ENCODE measurements at regions not wholly inside any gene's neighbourhood (a gene's known extent, or its start where the extent isn't known, plus 50 kb on each side); places are given as distances from the start of the nearest gene placed in this dataset.

- no peak for DNase-seq (ENCODE audit: extremely low read depth, insufficient read length)
- H3K27me3 ChIP-seq (replicated peaks; ENCODE audit: control insufficient read depth, insufficient read depth, low read length) = no peaks in the 10 kb centered on the region
- no peaks in the 10 kb centered on the region for H3K36me3 ChIP-seq (ENCODE audit: control insufficient read depth, insufficient read depth, low read length)
- no peak overlapping the region for H3K4me3 ChIP-seq (replicated peaks; ENCODE audit: low read depth, low read length)
- no peak for TF ChIP-seq CTCF (IDR thresholded peaks at IDR 0.05; ENCODE audit: insufficient read depth, low read length, poor library complexity, severe bottlenecking)
These were observed 549.9 kb downstream of the CBLN2 start for GRCh38 chr18:71994273-71994672.

GRCh38 chr18:71989616-71990015 lies 554.5 kb downstream of the CBLN2 start:
- TF ChIP-seq CTCF (IDR thresholded peaks at IDR 0.05; ENCODE audit: insufficient read depth, low read length, poor library complexity, severe bottlenecking) = no peak
- H3K4me3 ChIP-seq (replicated peaks; ENCODE audit: low read depth, low read length) = no peak overlapping the region
- H3K27me3 ChIP-seq (replicated peaks; ENCODE audit: control insufficient read depth, insufficient read depth, low read length) = no peaks in the 10 kb centered on the region
- H3K36me3 ChIP-seq (ENCODE audit: control insufficient read depth, insufficient read depth, low read length) = no peaks in the 10 kb centered on the region
- no peak for DNase-seq (ENCODE audit: extremely low read depth, insufficient read length)

- no peak for TF ChIP-seq CTCF (IDR thresholded peaks at IDR 0.05; ENCODE audit: insufficient read depth, low read length, poor library complexity, severe bottlenecking)
- H3K36me3 ChIP-seq (ENCODE audit: control insufficient read depth, insufficient read depth, low read length) = no peaks in the 10 kb centered on the region
- DNase-seq (ENCODE audit: extremely low read depth, insufficient read length) = no peak
- no peak overlapping the region for H3K4me3 ChIP-seq (replicated peaks; ENCODE audit: low read depth, low read length)
- H3K27me3 ChIP-seq (replicated peaks; ENCODE audit: control insufficient read depth, insufficient read depth, low read length) = no peaks in the 10 kb centered on the region
These were observed 557.6 kb downstream of the CBLN2 start for GRCh38 chr18:71986351-71987050.

GRCh38 chr18:71976744-71977143 lies 567.4 kb downstream of the CBLN2 start:
- no peaks in the 10 kb centered on the region for H3K27me3 ChIP-seq (replicated peaks; ENCODE audit: control insufficient read depth, insufficient read depth, low read length)

GRCh38 chr18:71966791-71967190 lies 577.4 kb downstream of the CBLN2 start:
- Histone ChIP-seq H3K4me3 (replicated peaks; ENCODE audit: low read depth, low read length) (no peak overlapping the region), H3K36me3 (ENCODE audit: control insufficient read depth, insufficient read depth, low read length) (no peaks in the 10 kb centered on the region), H3K27me3 (replicated peaks; ENCODE audit: control insufficient read depth, insufficient read depth, low read length) (no peaks in the 10 kb centered on the region)
- TF ChIP-seq CTCF (IDR thresholded peaks at IDR 0.05; ENCODE audit: insufficient read depth, low read length, poor library complexity, severe bottlenecking) = no peak
- DNase-seq (ENCODE audit: extremely low read depth, insufficient read length) = no peak

More at GRCh38 chr18:71976744-71977143, 567.4 kb downstream of the CBLN2 start:
- no peak for DNase-seq (ENCODE audit: extremely low read depth, insufficient read length)
- Histone ChIP-seq H3K4me3 (replicated peaks; ENCODE audit: low read depth, low read length) (no peak overlapping the region), H3K36me3 (ENCODE audit: control insufficient read depth, insufficient read depth, low read length) (no peaks in the 10 kb centered on the region)
- TF ChIP-seq CTCF (IDR thresholded peaks at IDR 0.05; ENCODE audit: insufficient read depth, low read length, poor library complexity, severe bottlenecking) = no peak

- TF ChIP-seq CTCF (IDR thresholded peaks at IDR 0.05; ENCODE audit: insufficient read depth, low read length, poor library complexity, severe bottlenecking) = no peak
- H3K4me3 ChIP-seq (replicated peaks; ENCODE audit: low read depth, low read length) = no peak overlapping the region
These were observed 585.5 kb downstream of the CBLN2 start for GRCh38 chr18:71958605-71959004.

More at GRCh38 chr18:71958605-71959004, 585.5 kb downstream of the CBLN2 start:
- no peak for DNase-seq (ENCODE audit: extremely low read depth, insufficient read length)
- Histone ChIP-seq H3K36me3 (ENCODE audit: control insufficient read depth, insufficient read depth, low read length) (no peaks in the 10 kb centered on the region), H3K27me3 (replicated peaks; ENCODE audit: control insufficient read depth, insufficient read depth, low read length) (no peaks in the 10 kb centered on the region)
